GM18907 (cell line): ENCODE measurements at regions not wholly inside any gene's neighbourhood (a gene's known extent, or its start where the extent isn't known, plus 50 kb on each side); places are given as distances from the start of the nearest gene placed in this dataset.

Experiments
- ATAC-seq: cut with Tn5 transposase; IDR thresholded peaks from one replicate; pipeline ENCODE4 v1.9.1; 2021; ENCODE audit warnings: mild to moderate bottlenecking, moderate library complexity; ENCODE audit not compliant: unreplicated experiment

- no peak for ATAC-seq
Observed at GRCh38 chr1:239221656-239222055, 164.7 kb upstream of the CHRM3 start.

DNA sequence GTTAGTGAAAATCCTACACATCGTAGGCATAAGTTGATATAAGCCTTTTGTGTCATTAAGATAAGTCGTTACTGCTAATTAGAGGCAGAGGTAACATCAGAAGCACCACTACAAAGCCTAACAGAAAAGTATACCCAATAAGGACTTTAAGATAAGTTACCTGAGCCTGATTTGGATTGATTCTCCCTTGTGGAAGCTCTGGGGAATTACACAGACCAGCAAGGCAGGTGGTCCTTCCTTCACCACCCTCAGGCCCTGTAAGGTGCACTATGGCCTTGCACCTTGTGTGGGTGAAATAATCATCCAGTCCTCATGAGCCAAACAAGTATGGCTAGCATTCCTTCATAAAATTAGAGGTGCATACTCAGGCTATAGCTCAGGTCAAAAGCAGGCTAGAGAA is 166.7 kb upstream of the CHRM3 start:
- no peak for ATAC-seq

DNA sequence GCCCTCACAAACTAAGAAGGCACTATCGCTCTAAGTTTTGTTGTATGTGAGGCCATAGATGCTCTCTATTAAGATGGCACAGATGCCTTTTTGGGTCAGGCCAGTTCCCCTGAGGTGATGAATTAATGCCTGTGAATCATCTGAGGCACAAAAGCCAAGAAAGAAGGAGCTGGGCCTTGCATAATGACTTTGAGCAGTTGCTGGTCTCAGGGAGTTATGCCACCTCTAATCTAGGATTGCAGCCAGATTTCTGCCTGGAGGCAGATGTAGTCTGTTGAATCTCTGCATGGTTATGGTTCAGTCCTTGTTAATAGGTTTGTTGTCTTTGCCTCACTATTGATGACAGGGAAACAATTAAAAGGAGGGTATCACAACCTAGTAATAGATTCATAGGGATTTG is 168.1 kb upstream of the CHRM3 start:
- no peak for ATAC-seq

- no peak for ATAC-seq
Observed at GRCh38 chr1:239212811-239213220, 173.6 kb upstream of the CHRM3 start.

DNA sequence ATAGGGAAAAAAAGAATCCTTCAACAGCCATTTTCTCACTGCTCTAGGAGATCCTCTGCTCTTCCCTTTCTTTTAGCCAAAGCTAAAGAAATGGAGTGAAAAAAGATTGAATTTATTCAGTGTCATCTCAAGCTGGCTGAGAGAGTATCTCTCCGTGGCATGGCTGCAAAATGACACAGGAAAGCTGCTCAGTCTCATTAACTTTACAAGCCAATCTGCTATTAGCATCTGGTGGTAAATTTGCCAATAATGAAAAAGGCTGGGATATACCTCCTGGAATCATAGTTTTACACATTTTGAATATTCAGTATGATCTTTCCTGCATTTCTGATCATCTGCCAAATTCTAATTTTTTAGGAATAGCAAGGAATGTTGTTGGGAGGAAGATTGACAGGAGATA is 176.8 kb upstream of the CHRM3 start:
- ATAC-seq = no peak

DNA sequence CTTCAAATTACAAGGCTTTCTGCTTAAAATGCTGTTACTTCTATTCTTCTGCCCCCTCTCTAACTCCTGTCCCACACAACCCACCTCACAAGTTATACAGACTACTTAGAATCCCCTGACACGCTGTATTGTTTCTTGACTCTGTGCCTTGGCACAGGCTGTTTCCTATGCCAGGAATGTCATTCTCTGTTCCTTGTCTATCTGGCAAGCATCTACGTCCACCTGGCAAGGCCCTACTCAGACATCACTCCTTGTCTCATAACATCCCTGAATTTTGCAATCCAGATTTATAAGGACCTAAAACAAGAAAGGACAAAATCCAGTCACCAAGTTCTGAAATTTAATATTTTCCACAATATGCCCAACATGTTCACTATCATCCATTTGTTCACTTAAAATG is 182.0 kb upstream of the CHRM3 start:
- no peak for ATAC-seq

GRCh38 chr1:239197871-239198270 is 188.5 kb upstream of the CHRM3 start:
- ATAC-seq = no peak

- ATAC-seq = no peak
Observed at GRCh38 chr1:239189998-239190512, 196.3 kb upstream of the CHRM3 start.

DNA sequence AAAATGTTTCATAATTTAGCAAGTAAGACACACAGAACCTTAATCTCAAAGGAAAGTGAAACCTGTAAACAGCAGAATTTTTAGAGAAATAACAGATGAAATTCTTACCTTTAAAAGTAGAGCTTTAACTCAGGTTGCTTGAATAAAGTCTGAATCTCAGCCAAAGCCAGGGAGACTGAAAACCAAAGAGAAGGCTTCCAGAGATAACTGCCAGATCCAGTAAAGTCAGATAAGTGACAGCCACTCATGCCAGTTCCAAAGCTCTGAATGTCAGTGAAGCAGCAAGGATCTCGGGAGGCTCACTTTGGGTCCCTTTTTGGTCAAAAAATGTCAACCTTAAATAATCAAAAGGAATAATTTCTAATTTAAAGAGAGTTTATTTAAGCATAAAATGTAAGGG is 199.9 kb upstream of the CHRM3 start:
- no peak for ATAC-seq

DNA sequence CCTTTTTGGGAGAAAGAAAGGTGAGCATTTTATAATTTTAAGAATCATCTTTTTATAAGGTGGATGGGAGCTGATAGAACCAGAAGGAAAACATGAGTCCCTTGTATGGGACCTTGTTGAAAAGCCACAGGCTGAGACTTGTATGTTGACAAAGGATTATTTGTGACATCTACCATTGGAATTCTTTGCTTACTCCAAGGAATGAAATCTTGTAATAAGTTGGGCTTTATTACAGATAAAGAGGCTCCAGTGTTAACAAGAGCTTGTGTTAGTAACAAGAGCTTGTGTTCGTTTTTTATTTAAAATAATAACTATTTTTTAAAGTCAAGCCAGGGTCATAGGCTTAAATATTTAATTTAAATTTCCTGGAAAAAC is 201.1 kb upstream of the CHRM3 start:
- ATAC-seq = no peak

- no peak for ATAC-seq
Observed at GRCh38 chr1:239184561-239185244, 201.7 kb upstream of the CHRM3 start.

GRCh38 chr1:239178961-239179360 is 207.4 kb upstream of the CHRM3 start:
- ATAC-seq = no peak

DNA sequence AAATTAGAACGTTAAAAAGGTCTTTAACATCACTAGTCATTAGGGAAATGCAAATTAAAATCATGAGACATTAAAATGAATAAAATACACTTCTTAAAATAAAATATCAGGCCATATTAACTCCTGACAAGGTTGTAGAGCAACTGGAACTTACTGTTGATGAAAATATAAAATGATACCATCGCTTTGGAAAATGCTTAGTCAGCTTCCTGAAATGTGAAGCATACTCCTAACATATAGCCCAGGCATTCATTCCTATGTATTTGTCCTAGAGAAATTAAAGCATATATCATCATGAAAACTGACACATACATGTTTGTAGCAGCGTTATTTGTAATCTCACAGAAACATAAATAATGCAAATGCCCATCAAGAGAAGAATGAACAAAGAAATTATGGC is 211.5 kb upstream of the CHRM3 start:
- no peak for ATAC-seq

- no peak for ATAC-seq
Observed at GRCh38 chr1:239170828-239171227, 215.5 kb upstream of the CHRM3 start.

DNA sequence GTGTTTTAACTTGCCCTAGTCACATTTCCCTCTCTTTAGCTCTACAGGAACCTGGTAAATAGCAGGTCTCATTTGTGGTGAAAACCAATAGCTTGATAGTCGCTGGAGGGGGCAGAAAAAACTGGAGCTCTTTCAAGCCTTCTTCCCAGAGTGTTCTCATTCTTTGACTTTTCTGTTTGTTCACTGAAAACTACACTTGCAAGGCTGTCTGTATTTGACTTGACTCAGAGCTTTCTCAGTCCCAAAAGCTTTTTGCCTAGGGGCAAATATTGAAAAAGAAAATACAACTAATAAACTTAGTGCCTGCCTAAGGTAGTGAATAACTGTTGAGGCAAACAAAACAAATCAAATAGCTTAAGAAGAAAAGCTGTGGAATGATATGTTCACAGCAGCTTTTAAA is 217.1 kb upstream of the CHRM3 start:
- ATAC-seq = no peak

- ATAC-seq = no peak
Observed at GRCh38 chr1:239164451-239165180, 221.8 kb upstream of the CHRM3 start.

DNA sequence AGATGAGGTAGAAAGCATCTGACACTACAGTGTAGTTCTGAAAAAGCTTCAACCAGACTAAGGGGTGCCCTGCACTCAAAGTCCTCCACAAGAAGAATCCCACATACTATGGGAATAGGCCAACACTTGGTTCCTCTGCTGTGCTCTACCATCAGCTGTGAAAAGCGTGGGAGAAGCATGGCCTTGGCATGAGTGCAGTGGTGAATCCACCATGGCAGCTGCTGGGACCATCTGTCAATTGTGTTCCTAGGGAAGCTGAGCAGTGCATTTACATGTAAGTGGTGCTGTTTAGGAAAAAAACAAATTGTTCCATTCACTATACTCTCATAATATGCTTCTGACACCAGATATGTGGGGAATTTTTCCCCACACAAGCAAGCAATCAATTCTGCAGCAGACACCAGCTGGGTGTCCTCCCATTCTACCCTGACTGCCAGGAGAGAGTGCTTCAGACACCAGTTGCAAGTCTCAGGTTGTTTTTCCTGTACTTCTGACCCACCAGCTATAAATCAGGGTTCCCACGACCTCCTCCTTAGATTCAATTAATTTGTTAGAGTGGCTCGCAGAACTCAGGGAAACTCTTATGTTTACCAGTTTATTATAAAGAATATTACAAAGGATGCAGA is 230.8 kb upstream of the CHRM3 start:
- ATAC-seq = no peak

DNA sequence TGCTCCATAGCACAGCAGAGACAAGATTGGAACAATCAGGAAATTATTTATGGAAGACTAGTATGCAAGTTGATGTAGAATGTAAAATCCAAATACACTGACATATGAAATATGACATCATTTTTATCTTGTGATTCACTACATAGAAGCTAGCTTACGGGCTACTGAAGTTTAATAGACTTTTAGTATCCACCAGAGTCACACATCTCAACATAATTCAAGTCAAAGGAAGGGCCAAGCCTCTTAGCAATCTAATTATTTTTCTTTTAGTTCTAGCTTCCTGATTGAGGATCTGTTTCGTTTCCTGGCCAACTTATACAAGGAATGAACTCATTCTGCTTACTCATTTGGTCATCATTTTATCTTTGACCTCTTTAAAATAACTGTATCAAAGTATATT is 234.4 kb upstream of the CHRM3 start:
- ATAC-seq = no peak

GRCh38 chr1:239140968-239141367 is 245.4 kb upstream of the CHRM3 start:
- ATAC-seq = no peak

GRCh38 chr1:239139801-239140200 is 246.6 kb upstream of the CHRM3 start:
- no peak for ATAC-seq

GRCh38 chr1:239128541-239128940 is 257.8 kb upstream of the CHRM3 start:
- ATAC-seq = no peak

DNA sequence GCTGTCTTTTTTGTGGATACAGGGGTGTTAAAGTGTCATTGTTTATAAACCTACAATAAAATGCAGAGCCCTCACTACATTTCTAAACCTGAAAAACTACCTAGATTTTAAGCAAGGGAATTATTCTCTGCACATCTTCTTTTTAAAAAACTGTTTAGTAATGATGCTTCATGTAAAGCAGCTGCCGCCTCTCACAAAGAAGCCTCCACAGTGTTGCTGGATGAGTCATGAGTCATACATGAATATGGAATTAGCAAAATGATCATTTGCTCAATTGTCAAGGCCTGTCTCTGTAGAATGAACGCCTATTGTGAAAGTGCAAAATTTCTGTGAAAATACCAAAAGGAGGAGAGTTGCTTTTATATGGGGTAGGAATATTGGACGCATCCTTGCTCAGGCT is 259.5 kb upstream of the CHRM3 start:
- ATAC-seq = no peak
